ENCODE measurements at regions not wholly inside any gene's neighbourhood (a gene's known extent, or its start where the extent isn't known, plus 50 kb on each side); places are given as distances from the start of the nearest gene placed in this dataset.

GRCh38 chr3:72370947-72371346 lies 477.3 kb downstream of the SHQ1 start:
- DNase-seq (ENCODE audit: low spot score in 2 of 2, unreplicated experiment in 2 of 2) = no peak
- Mint-ChIP-seq H3K9me3 (peaks cover 4% of the 10 kb centered on the region), H3K4me3 (no peak overlapping the region), H3K4me1 (no peaks in the 10 kb centered on the region), H3K27me3 (ENCODE audit: low read depth) (no peaks in the 10 kb centered on the region), H3K36me3 (peaks cover 11% of the 10 kb centered on the region), H3K27ac (no peak overlapping the region)
- no peak for TF ChIP-seq CTCF (IDR thresholded peaks at IDR 0.05; ENCODE audit: unreplicated experiment)

GRCh38 chr3:72369681-72370080 lies 478.6 kb downstream of the SHQ1 start:
- Mint-ChIP-seq H3K9me3 (peaks cover 4% of the 10 kb centered on the region), H3K27ac (no peak overlapping the region), H3K4me1 (no peaks in the 10 kb centered on the region), H3K36me3 (peaks cover 11% of the 10 kb centered on the region), H3K4me3 (no peak overlapping the region), H3K27me3 (ENCODE audit: low read depth) (no peaks in the 10 kb centered on the region)
- no peak for DNase-seq (ENCODE audit: low spot score in 2 of 2, unreplicated experiment in 2 of 2)
- TF ChIP-seq CTCF (IDR thresholded peaks at IDR 0.05; ENCODE audit: unreplicated experiment) = no peak

- DNase-seq (ENCODE audit: low spot score in 2 of 2, unreplicated experiment in 2 of 2) = no peak
- peaks cover 5% of the 10 kb centered on the region for H3K36me3 Mint-ChIP-seq
- H3K4me1 Mint-ChIP-seq = no peaks in the 10 kb centered on the region
Measured at GRCh38 chr3:72368331-72368975, 479.8 kb downstream of the SHQ1 start.

GRCh38 chr3:72361990-72362389 lies 486.3 kb downstream of the SHQ1 start:
- Mint-ChIP-seq H3K9me3 (peaks cover 21% of the 10 kb centered on the region), H3K4me3 (no peak overlapping the region), H3K27ac (no peak overlapping the region), H3K4me1 (no peaks in the 10 kb centered on the region), H3K27me3 (ENCODE audit: low read depth) (peaks cover 4% of the 10 kb centered on the region), H3K36me3 (no peaks in the 10 kb centered on the region)
- no peak for DNase-seq (ENCODE audit: low spot score in 2 of 2, unreplicated experiment in 2 of 2)
- no peak for TF ChIP-seq CTCF (IDR thresholded peaks at IDR 0.05; ENCODE audit: unreplicated experiment)

More at GRCh38 chr3:72368331-72368975, 479.8 kb downstream of the SHQ1 start:
- Mint-ChIP-seq H3K9me3 (peaks cover 4% of the 10 kb centered on the region), H3K27me3 (ENCODE audit: low read depth) (peaks cover 2% of the 10 kb centered on the region), H3K27ac (no peak overlapping the region), H3K4me3 (no peak overlapping the region)
- TF ChIP-seq CTCF (IDR thresholded peaks at IDR 0.05; ENCODE audit: unreplicated experiment) = no peak

GRCh38 chr3:72359743-72360142 lies 488.5 kb downstream of the SHQ1 start:
- no peak overlapping the region for H3K4me3 Mint-ChIP-seq
- no peak for TF ChIP-seq CTCF (IDR thresholded peaks at IDR 0.05; ENCODE audit: unreplicated experiment)
- no peak for DNase-seq (ENCODE audit: low spot score in 2 of 2, unreplicated experiment in 2 of 2)
- H3K4me1 Mint-ChIP-seq = peaks cover 1% of the 10 kb centered on the region
- H3K27ac Mint-ChIP-seq = no peak overlapping the region
- H3K36me3 Mint-ChIP-seq = no peaks in the 10 kb centered on the region
- peaks cover 21% of the 10 kb centered on the region for H3K9me3 Mint-ChIP-seq
- peaks cover 4% of the 10 kb centered on the region for H3K27me3 Mint-ChIP-seq (ENCODE audit: low read depth)

GRCh38 chr3:72355168-72355567 lies 493.1 kb downstream of the SHQ1 start:
- no peak for DNase-seq (ENCODE audit: low spot score in 2 of 2, unreplicated experiment in 2 of 2)
- Mint-ChIP-seq H3K4me3 (no peak overlapping the region), H3K36me3 (no peaks in the 10 kb centered on the region), H3K27me3 (ENCODE audit: low read depth) (no peaks in the 10 kb centered on the region), H3K9me3 (peaks cover 10% of the 10 kb centered on the region), H3K4me1 (peaks cover 11% of the 10 kb centered on the region), H3K27ac (no peak overlapping the region)
- TF ChIP-seq CTCF (IDR thresholded peaks at IDR 0.05; ENCODE audit: unreplicated experiment) = no peak
